ENCODE measurements at regions not wholly inside any gene's neighbourhood (a gene's known extent, or its start where the extent isn't known, plus 50 kb on each side); places are given as distances from the start of the nearest gene placed in this dataset.

- no peak for TF ChIP-seq CTCF (conservative IDR thresholded peaks at IDR 0.05)
- DNase-seq (ENCODE audit: low read depth, low spot score): no peak
- H3K4me3 Mint-ChIP-seq: no peak overlapping the region
- H3K9me3 Mint-ChIP-seq: peaks cover 4% of the 10 kb centered on the region
- H3K27me3 Mint-ChIP-seq (ENCODE audit: low read depth): peaks cover 4% of the 10 kb centered on the region
- no peaks in the 10 kb centered on the region for H3K36me3 Mint-ChIP-seq (ENCODE audit: low read depth)
- H3K4me1 Mint-ChIP-seq: no peaks in the 10 kb centered on the region
- H3K27ac Mint-ChIP-seq (ENCODE audit: unreplicated experiment): no peak overlapping the region
Measured at GRCh38 chr3:73927203-73927570, 302.4 kb upstream of the PDZRN3 start.

GRCh38 chr3:73926360-73927202, 301.8 kb upstream of the PDZRN3 start:
- H3K36me3 Mint-ChIP-seq (ENCODE audit: low read depth): no peaks in the 10 kb centered on the region
- peaks cover 4% of the 10 kb centered on the region for H3K9me3 Mint-ChIP-seq
- H3K27ac Mint-ChIP-seq (ENCODE audit: unreplicated experiment): no peak overlapping the region
- TF ChIP-seq CTCF (conservative IDR thresholded peaks at IDR 0.05): no peak
- no peak for DNase-seq (ENCODE audit: low read depth, low spot score)
- no peaks in the 10 kb centered on the region for H3K4me1 Mint-ChIP-seq
- H3K4me3 Mint-ChIP-seq: no peak overlapping the region
- peaks cover 4% of the 10 kb centered on the region for H3K27me3 Mint-ChIP-seq (ENCODE audit: low read depth)

- no peaks in the 10 kb centered on the region for H3K4me1 Mint-ChIP-seq
- no peak for TF ChIP-seq CTCF (conservative IDR thresholded peaks at IDR 0.05)
- peaks cover 4% of the 10 kb centered on the region for H3K9me3 Mint-ChIP-seq
- peaks cover 4% of the 10 kb centered on the region for H3K27me3 Mint-ChIP-seq (ENCODE audit: low read depth)
- no peak overlapping the region for H3K27ac Mint-ChIP-seq (ENCODE audit: unreplicated experiment)
- DNase-seq (ENCODE audit: low read depth, low spot score): no peak
- H3K36me3 Mint-ChIP-seq (ENCODE audit: low read depth): no peaks in the 10 kb centered on the region
- no peak overlapping the region for H3K4me3 Mint-ChIP-seq
Measured at GRCh38 chr3:73925011-73925410, 300.3 kb upstream of the PDZRN3 start.

- Mint-ChIP-seq H3K27me3 (ENCODE audit: low read depth) (peaks cover 4% of the 10 kb centered on the region), H3K36me3 (ENCODE audit: low read depth) (no peaks in the 10 kb centered on the region), H3K9me3 (no peaks in the 10 kb centered on the region), H3K4me1 (no peaks in the 10 kb centered on the region), H3K27ac (ENCODE audit: unreplicated experiment) (no peak overlapping the region), H3K4me3 (no peak overlapping the region)
- no peak for DNase-seq (ENCODE audit: low read depth, low spot score)
- TF ChIP-seq CTCF (conservative IDR thresholded peaks at IDR 0.05): no peak
Measured at GRCh38 chr3:73924048-73924447, 299.3 kb upstream of the PDZRN3 start.

GRCh38 chr3:73917643-73918042, 292.9 kb upstream of the PDZRN3 start:
- TF ChIP-seq CTCF (conservative IDR thresholded peaks at IDR 0.05): no peak
- no peaks in the 10 kb centered on the region for H3K36me3 Mint-ChIP-seq (ENCODE audit: low read depth)
- H3K4me3 Mint-ChIP-seq: no peak overlapping the region
- H3K27ac Mint-ChIP-seq (ENCODE audit: unreplicated experiment): no peak overlapping the region
- H3K9me3 Mint-ChIP-seq: no peaks in the 10 kb centered on the region
- H3K4me1 Mint-ChIP-seq: no peaks in the 10 kb centered on the region
- DNase-seq (ENCODE audit: low read depth, low spot score): no peak
- H3K27me3 Mint-ChIP-seq (ENCODE audit: low read depth): no peaks in the 10 kb centered on the region
